Glutamatergic neuron (in vitro differentiated cells): ENCODE measurements at regions not wholly inside any gene's neighbourhood (a gene's known extent, or its start where the extent isn't known, plus 50 kb on each side); places are given as distances from the start of the nearest gene placed in this dataset.

Source experiments
- DNase-seq: peaks from one replicate; pipeline ENCODE4 v3.0.0; 2022
- H3K27ac Mint-ChIP-seq: one replicate; pipeline ENCODE4 v1.8.0; 2020; ENCODE audit warnings: mild to moderate bottlenecking, mixed read lengths, inconsistent platforms; ENCODE audit not compliant: unreplicated experiment
- H3K27me3 Mint-ChIP-seq: one replicate; pipeline ENCODE4 v1.8.0; 2020; ENCODE audit warnings: mild to moderate bottlenecking, moderate library complexity, mixed read lengths, inconsistent platforms; ENCODE audit not compliant: unreplicated experiment
- H3K36me3 Mint-ChIP-seq: one replicate; pipeline ENCODE4 v1.8.0; 2020; ENCODE audit warnings: mild to moderate bottlenecking, mixed read lengths, inconsistent platforms; ENCODE audit not compliant: unreplicated experiment
- H3K4me1 Mint-ChIP-seq: one replicate; pipeline ENCODE4 v1.8.0; 2020; ENCODE audit warnings: mild to moderate bottlenecking, low read depth, mixed read lengths, inconsistent platforms; ENCODE audit not compliant: unreplicated experiment
- H3K4me3 Mint-ChIP-seq: one replicate; pipeline ENCODE4 v1.8.0; 2020; ENCODE audit warnings: mild to moderate bottlenecking, mixed read lengths, inconsistent platforms; ENCODE audit not compliant: unreplicated experiment
- H3K9me3 Mint-ChIP-seq: one replicate; pipeline ENCODE4 v1.8.0; 2020; ENCODE audit warnings: mild to moderate bottlenecking, moderate library complexity, mixed read lengths, inconsistent platforms; ENCODE audit not compliant: unreplicated experiment
- TF ChIP-seq, protein P1 (sequence below): fragments of 200-600 bp; sonication (generic); IDR thresholded peaks from one replicate; pipeline ENCODE4 v1.5.0; 2021; ENCODE audit not compliant: partially characterized antibody, unreplicated experiment

DNA sequence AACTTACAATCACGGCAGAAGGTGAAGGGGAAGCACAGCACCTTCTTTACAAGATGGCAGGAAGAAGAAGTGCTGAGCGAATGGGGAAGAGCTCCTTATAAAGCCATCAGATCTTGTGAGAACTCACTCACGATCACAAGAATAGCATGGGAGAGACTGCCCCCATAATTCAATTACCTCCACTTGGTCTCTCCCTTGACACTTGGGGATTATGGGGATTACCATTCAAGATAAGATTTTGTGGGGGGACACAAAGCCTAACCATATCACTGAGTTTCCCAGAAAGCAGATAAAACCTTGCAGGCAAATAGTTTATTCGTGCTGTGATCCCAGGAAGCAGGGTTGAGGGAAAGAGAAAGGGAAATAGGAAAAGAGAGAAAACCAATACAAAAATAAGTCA lies 69.0 kb upstream of the GYPA start:
- no peaks in the 10 kb centered on the region for H3K36me3 Mint-ChIP-seq
- H3K9me3 Mint-ChIP-seq, result no peaks in the 10 kb centered on the region
- H3K27ac Mint-ChIP-seq, result no peak overlapping the region
- H3K4me3 Mint-ChIP-seq, result no peak overlapping the region
- no peaks in the 10 kb centered on the region for H3K27me3 Mint-ChIP-seq
- no peaks in the 10 kb centered on the region for H3K4me1 Mint-ChIP-seq
- TF ChIP-seq, protein P1, sequence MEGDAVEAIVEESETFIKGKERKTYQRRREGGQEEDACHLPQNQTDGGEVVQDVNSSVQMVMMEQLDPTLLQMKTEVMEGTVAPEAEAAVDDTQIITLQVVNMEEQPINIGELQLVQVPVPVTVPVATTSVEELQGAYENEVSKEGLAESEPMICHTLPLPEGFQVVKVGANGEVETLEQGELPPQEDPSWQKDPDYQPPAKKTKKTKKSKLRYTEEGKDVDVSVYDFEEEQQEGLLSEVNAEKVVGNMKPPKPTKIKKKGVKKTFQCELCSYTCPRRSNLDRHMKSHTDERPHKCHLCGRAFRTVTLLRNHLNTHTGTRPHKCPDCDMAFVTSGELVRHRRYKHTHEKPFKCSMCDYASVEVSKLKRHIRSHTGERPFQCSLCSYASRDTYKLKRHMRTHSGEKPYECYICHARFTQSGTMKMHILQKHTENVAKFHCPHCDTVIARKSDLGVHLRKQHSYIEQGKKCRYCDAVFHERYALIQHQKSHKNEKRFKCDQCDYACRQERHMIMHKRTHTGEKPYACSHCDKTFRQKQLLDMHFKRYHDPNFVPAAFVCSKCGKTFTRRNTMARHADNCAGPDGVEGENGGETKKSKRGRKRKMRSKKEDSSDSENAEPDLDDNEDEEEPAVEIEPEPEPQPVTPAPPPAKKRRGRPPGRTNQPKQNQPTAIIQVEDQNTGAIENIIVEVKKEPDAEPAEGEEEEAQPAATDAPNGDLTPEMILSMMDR, result no peak
- no peak for DNase-seq

DNA sequence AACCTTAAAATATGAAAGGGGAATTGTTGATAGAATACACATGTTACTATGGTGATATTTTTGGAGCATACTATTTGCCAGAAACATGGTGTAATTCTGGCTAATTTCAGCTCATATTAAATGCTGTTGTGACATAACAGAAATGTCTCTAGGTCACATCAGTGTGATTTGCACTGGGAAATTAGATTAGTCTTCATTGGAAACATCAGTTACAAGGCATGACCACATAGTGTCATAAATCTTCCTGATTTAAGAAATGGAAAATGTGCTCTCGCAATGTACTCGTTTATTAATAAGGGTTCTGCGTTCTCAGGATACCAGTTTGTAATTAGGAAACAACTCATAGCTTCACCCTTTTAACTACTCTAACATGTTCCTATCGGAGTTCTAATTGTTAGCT lies 72.9 kb upstream of the GYPA start:
- Mint-ChIP-seq H3K27me3 (no peaks in the 10 kb centered on the region), H3K9me3 (peaks cover 2% of the 10 kb centered on the region), H3K4me3 (no peak overlapping the region), H3K27ac (no peak overlapping the region), H3K36me3 (no peaks in the 10 kb centered on the region), H3K4me1 (no peaks in the 10 kb centered on the region)
- TF ChIP-seq, protein P1, result no peak
- no peak for DNase-seq

DNA sequence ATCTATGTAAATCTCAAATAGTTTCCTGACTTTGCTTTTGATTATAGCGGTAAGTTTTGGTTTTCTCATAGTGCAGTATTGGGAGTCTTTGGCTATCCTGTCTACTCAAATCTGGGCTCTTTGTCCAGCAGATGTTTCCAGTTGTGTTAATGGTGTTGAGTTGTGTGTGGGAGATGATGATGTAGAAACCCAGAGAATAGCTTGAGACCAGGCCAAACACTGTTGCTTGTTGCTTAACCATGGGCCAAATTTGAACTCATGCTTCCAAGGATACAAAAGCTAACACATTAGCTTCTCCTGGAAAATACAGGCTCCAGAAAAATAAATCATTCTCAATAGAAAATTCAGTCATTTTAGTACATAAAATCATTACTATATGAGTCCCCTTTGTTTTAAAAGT lies 82.6 kb upstream of the GYPA start:
- TF ChIP-seq, protein P1, result no peak
- Mint-ChIP-seq H3K9me3 (no peaks in the 10 kb centered on the region), H3K27ac (no peak overlapping the region), H3K4me3 (no peak overlapping the region), H3K36me3 (no peaks in the 10 kb centered on the region), H3K4me1 (no peaks in the 10 kb centered on the region), H3K27me3 (peaks cover 2% of the 10 kb centered on the region)
- no peak for DNase-seq

DNA sequence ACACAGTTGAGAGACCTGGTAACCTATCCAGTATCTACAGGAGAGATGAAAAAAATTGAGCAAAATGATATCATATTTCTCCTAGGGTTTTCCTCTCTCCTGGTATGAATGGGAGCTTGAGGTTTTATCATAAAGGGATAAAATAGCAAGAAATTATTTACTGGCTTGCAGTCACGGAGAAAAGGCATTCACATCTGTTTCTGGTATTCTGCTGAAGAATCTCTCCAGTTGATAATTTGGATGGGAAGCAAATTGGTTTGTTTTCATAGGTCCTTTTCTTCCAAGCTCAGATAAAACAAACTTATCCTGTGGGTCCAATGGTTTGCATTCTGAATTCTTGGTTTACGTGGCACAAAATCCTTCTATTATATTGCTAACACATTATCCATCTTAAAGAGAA lies 83.1 kb upstream of the GYPA start:
- DNase-seq, result no peak
- TF ChIP-seq, protein P1, result no peak
- H3K4me1 Mint-ChIP-seq, result no peaks in the 10 kb centered on the region
- H3K27me3 Mint-ChIP-seq, result peaks cover 2% of the 10 kb centered on the region
- no peak overlapping the region for H3K4me3 Mint-ChIP-seq
- H3K36me3 Mint-ChIP-seq, result no peaks in the 10 kb centered on the region
- no peaks in the 10 kb centered on the region for H3K9me3 Mint-ChIP-seq
- H3K27ac Mint-ChIP-seq, result no peak overlapping the region

DNA sequence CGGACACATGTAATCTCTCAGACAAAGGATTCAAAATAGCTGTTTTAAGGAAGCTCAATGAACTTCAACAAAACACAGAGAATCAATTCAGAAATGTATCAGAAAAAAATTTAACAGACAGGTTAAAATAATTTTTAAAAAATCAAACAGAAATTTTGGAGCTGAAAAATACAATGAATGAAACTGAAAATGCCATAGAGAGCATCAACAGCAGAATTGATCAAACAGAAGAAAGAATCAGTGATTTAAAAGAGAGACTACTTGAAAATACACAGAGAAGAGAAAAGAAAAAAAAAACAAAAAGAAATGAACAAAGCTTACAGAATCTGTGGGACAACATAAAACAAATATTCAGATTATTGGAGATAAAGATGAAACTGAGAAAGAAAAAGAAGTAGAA lies 118.8 kb upstream of the GYPA start:
- TF ChIP-seq, protein P1, result no peak
- no peak for DNase-seq
- Mint-ChIP-seq H3K9me3 (peaks cover 4% of the 10 kb centered on the region), H3K27ac (no peak overlapping the region), H3K36me3 (peaks cover 16% of the 10 kb centered on the region), H3K27me3 (no peaks in the 10 kb centered on the region), H3K4me1 (no peaks in the 10 kb centered on the region), H3K4me3 (no peak overlapping the region)
